OCI-LY1 (cell line): ENCODE measurements at regions not wholly inside any gene's neighbourhood (a gene's known extent, or its start where the extent isn't known, plus 50 kb on each side); places are given as distances from the start of the nearest gene placed in this dataset.

Source experiments
- H2AFZ ChIP-seq: fragments of 200-600 bp; sonication (generic), shearing (Covaris generic); 2 replicates; pipeline ENCODE4 v1.6.0; 2014; ENCODE audit warnings: antibody characterized with exemption, mild to moderate bottlenecking, low read length
- H3F3A ChIP-seq: fragments of 200-600 bp; sonication (generic), shearing (Covaris generic); 2 replicates; pipeline ENCODE4 v1.6.0; 2014; ENCODE audit warnings: mild to moderate bottlenecking, antibody characterized with exemption, low read length, moderate library complexity; ENCODE audit not compliant: insufficient read depth
- H3K27ac ChIP-seq: fragments of 200-600 bp; sonication (generic); 2 replicates; pipeline ENCODE4 v1.5.1; 2014; ENCODE audit warnings: low read length, mixed run types, mild to moderate bottlenecking, low read depth; ENCODE audit not compliant: poor library complexity, severe bottlenecking
- H3K27me3 ChIP-seq: fragments of 200-600 bp; sonication (generic); 2 replicates; pipeline ENCODE4 v1.6.0; 2014; ENCODE audit warnings: antibody characterized with exemption, mild to moderate bottlenecking, low read length, moderate library complexity; ENCODE audit not compliant: insufficient read depth
- H3K36me3 ChIP-seq: fragments of 200-600 bp; sonication (generic); 2 replicates; pipeline ENCODE4 v1.6.1; 2014; ENCODE audit warnings: mild to moderate bottlenecking, antibody characterized with exemption, low read length, moderate library complexity, mixed read lengths; ENCODE audit not compliant: insufficient read depth
- H3K4me1 ChIP-seq: fragments of 200-600 bp; sonication (generic); 2 replicates; pipeline ENCODE4 v1.5.1; 2014; ENCODE audit warnings: mild to moderate bottlenecking, low read length, moderate library complexity; ENCODE audit not compliant: insufficient read depth, severe bottlenecking
- H3K4me2 ChIP-seq: fragments of 200-600 bp; sonication (generic), shearing (Covaris generic); 2 replicates; pipeline ENCODE4 v1.6.1; 2014; ENCODE audit warnings: low read length
- H3K4me3 ChIP-seq: fragments of 200-600 bp; sonication (generic); 2 replicates; pipeline ENCODE4 v1.5.1; 2014; ENCODE audit warnings: low read length, low read depth, mild to moderate bottlenecking, mixed read lengths; ENCODE audit not compliant: poor library complexity, severe bottlenecking
- H3K79me2 ChIP-seq: fragments of 200-600 bp; shearing (Covaris generic); 2 replicates; pipeline ENCODE4 v1.6.1; 2016; ENCODE audit warnings: mixed run types, low read length, mixed read lengths; ENCODE audit not compliant: insufficient read depth
- H3K9ac ChIP-seq: fragments of 200-600 bp; sonication (generic), shearing (Covaris generic); 2 replicates; pipeline ENCODE4 v1.6.1; 2014; ENCODE audit warnings: mild to moderate bottlenecking, low read length, mixed read lengths
- H3K9me2 ChIP-seq: fragments of 200-600 bp; sonication (generic), shearing (Covaris generic); 2 replicates; pipeline ENCODE4 v1.6.1; 2014; ENCODE audit warnings: low read depth, mild to moderate bottlenecking, low read length, mixed read lengths
- H3K9me3 ChIP-seq: fragments of 200-600 bp; shearing (Covaris generic); 2 replicates; pipeline ENCODE4 v1.6.1; 2014; ENCODE audit warnings: low read length, mixed read lengths
- H4K20me1 ChIP-seq: fragments of 200-600 bp; sonication (generic), shearing (Covaris generic); 2 replicates; pipeline ENCODE4 v1.6.0; 2016; ENCODE audit warnings: mild to moderate bottlenecking, low read length; ENCODE audit not compliant: insufficient read depth
- EZH2 ChIP-seq: fragments of 200-600 bp; sonication (generic), shearing (Covaris generic); IDR thresholded peaks from 2 replicates; pipeline ENCODE4 v1.8.0; 2017; ENCODE audit warnings: borderline replicate concordance, mixed run types, mild to moderate bottlenecking, antibody characterized with exemption, low read length, moderate library complexity, mixed read lengths
- TF ChIP-seq, protein P1 (sequence below): fragments of 200-600 bp; sonication (generic), shearing (Covaris generic); IDR thresholded peaks from 2 replicates; pipeline ENCODE4 v1.5.1; 2017; ENCODE audit warnings: mild to moderate bottlenecking, antibody characterized with exemption, low read length, moderate library complexity, mixed read lengths

DNA sequence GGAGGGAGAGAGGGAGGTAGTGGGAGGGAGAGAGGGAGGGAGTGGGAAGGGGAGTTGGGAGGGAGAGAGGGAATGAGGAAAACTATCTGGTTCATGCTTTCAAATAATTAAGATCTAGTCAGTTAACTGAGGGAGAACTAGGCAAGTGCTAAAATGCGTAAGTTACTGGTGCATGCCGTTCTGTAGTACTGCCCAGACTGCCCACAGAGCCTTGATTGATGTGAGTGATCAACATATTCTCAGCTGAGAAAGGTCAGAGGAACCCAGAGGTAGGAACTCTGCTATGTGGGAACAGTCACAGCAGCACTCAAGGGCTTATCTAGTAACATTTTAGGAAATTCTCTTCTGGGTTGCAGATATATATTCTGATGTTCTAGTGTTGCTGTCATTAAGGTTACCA lies 149.8 kb upstream of the ROBO1 start:
- Histone ChIP-seq H3K9me2 (no peaks in the 10 kb centered on the region), H3K4me2 (no peak overlapping the region), H3K79me2 (no peaks in the 10 kb centered on the region), H4K20me1 (no peaks in the 10 kb centered on the region), H3K27me3 (no peaks in the 10 kb centered on the region), H3K36me3 (no peaks in the 10 kb centered on the region), H3K4me3 (no peak overlapping the region), H3F3A (no peaks in the 10 kb centered on the region), H3K9me3 (no peaks in the 10 kb centered on the region), H3K4me1 (no peaks in the 10 kb centered on the region), H3K9ac (no peak overlapping the region), H2AFZ (no peak overlapping the region), H3K27ac (no peak overlapping the region)
- TF ChIP-seq, protein P1, sequence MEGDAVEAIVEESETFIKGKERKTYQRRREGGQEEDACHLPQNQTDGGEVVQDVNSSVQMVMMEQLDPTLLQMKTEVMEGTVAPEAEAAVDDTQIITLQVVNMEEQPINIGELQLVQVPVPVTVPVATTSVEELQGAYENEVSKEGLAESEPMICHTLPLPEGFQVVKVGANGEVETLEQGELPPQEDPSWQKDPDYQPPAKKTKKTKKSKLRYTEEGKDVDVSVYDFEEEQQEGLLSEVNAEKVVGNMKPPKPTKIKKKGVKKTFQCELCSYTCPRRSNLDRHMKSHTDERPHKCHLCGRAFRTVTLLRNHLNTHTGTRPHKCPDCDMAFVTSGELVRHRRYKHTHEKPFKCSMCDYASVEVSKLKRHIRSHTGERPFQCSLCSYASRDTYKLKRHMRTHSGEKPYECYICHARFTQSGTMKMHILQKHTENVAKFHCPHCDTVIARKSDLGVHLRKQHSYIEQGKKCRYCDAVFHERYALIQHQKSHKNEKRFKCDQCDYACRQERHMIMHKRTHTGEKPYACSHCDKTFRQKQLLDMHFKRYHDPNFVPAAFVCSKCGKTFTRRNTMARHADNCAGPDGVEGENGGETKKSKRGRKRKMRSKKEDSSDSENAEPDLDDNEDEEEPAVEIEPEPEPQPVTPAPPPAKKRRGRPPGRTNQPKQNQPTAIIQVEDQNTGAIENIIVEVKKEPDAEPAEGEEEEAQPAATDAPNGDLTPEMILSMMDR: no peak
- TF ChIP-seq EZH2: no peak

DNA sequence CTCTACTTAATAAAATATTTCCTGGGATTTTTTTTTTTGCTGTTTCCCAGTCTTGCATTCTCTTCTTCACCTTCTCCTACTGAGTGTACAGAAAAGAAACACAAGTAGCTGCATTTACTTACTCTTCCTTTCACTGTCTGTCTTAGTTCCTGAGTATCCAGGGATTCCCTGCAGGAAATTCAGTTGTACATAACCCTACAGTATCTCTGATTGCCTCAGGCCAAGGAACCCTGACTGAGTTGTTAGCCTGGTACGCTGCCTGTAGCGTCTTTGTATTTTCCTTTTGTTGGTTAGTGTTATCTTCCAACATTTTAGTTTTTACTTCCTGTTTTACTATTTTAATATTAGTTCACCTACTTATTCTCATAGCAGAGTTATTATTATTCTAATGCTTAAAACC lies 142.5 kb upstream of the ROBO1 start:
- no peak overlapping the region for H3K27ac ChIP-seq
- TF ChIP-seq EZH2: no peak
- TF ChIP-seq, protein P1: no peak

DNA sequence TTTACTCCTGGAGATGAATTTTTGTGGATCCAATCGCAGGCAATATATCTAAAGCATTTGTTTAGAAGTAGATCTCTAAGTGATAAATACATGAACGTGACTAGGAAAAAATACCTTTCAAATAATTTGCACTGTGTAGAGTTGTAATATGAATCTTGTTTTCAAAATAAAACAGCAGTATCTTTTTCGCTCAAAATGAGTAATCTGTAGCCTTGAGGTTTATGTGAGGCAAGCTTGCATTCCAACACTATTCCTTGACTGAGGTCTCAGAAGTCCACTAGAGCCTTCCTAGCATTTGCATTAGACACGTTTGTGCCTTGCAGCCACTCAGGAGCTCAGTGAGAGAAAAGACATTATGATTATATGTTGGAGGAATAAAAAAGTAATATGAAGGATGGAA lies 138.3 kb upstream of the ROBO1 start:
- Histone ChIP-seq H3K9me3 (no peaks in the 10 kb centered on the region), H3F3A (no peaks in the 10 kb centered on the region), H3K27ac (no peak overlapping the region), H3K36me3 (no peaks in the 10 kb centered on the region), H3K4me1 (no peaks in the 10 kb centered on the region), H3K9ac (no peak overlapping the region), H3K27me3 (no peaks in the 10 kb centered on the region), H3K9me2 (no peaks in the 10 kb centered on the region), H2AFZ (no peak overlapping the region), H3K4me2 (no peak overlapping the region), H3K79me2 (no peaks in the 10 kb centered on the region), H4K20me1 (no peaks in the 10 kb centered on the region), H3K4me3 (no peak overlapping the region)
- TF ChIP-seq, protein P1: no peak
- no peak for TF ChIP-seq EZH2

More for the DNA sequence above, 142.5 kb upstream of the ROBO1 start:
- no peaks in the 10 kb centered on the region for H3K4me1 ChIP-seq
- no peaks in the 10 kb centered on the region for H3K9me2 ChIP-seq
- no peaks in the 10 kb centered on the region for H3K36me3 ChIP-seq
- no peak overlapping the region for H3K4me3 ChIP-seq
- H3K9me3 ChIP-seq: no peaks in the 10 kb centered on the region
- H2AFZ ChIP-seq: no peak overlapping the region
- H4K20me1 ChIP-seq: no peaks in the 10 kb centered on the region
- no peak overlapping the region for H3K9ac ChIP-seq
- H3K4me2 ChIP-seq: no peak overlapping the region
- no peaks in the 10 kb centered on the region for H3F3A ChIP-seq
- no peaks in the 10 kb centered on the region for H3K79me2 ChIP-seq
- no peaks in the 10 kb centered on the region for H3K27me3 ChIP-seq
